IMR-90 (cell line): ENCODE measurements at regions not wholly inside any gene's neighbourhood (a gene's known extent, or its start where the extent isn't known, plus 50 kb on each side); places are given as distances from the start of the nearest gene placed in this dataset.

Experiments used
- ATAC-seq: fragments of 200-7000 bp; cut with Tn5 transposase; 2 replicates; pipeline ENCODE4 v1.9.1; 2020; ENCODE audit warnings: low read depth, mild to moderate bottlenecking, moderate library complexity
- BruUV-seq: library from RNA; stranded (reverse); fragments of 400-500 nt; replicated peaks from 2 replicates; lab custom pipeline; 2021; lab: Mats Ljungman, UMichigan
- CTCF ChIA-PET: fragments of 300-600 bp; formaldehyde crosslinking; extraction: SDS; loops from one replicate; lab custom pipeline; 2021; ENCODE audit warnings: antibody characterized with exemption; lab: Yijun Ruan, JAX
- POLR2A ChIA-PET: fragments of 300-600 bp; sonication (Branson Sonifier 250); formaldehyde crosslinking; loops from one replicate; lab custom pipeline; 2022; ENCODE audit warnings: antibody characterized with exemption; ENCODE audit not compliant: unreplicated experiment; lab: Charles Lee
- DNase-seq: peaks from one replicate; pipeline ENCODE4 v3.0.0; 2013
- H2AFZ ChIP-seq: replicated peaks from 2 replicates; pipeline ENCODE3; 2013; ENCODE audit warnings: low read length, mild to moderate bottlenecking; ENCODE audit not compliant: poor library complexity
- H2AK5ac ChIP-seq: 2 replicates; pipeline ENCODE4 v1.6.1; 2013; ENCODE audit warnings: low read depth, low read length, inconsistent platforms
- H2AK9ac ChIP-seq: replicated peaks from 2 replicates; pipeline ENCODE3; 2013; ENCODE audit warnings: mild to moderate bottlenecking, low read depth, low read length, moderate library complexity; ENCODE audit not compliant: poor library complexity
- H2BK120ac ChIP-seq: 2 replicates; pipeline ENCODE4 v1.6.1; 2013; ENCODE audit warnings: low read depth, low read length, inconsistent platforms
- H2BK15ac ChIP-seq: 3 replicates; pipeline ENCODE4 v1.6.1; 2013; ENCODE audit warnings: low read depth, low read length, inconsistent platforms
- H2BK20ac ChIP-seq: 2 replicates; pipeline ENCODE4 v1.6.1; 2013; ENCODE audit warnings: low read depth, mild to moderate bottlenecking, inconsistent platforms, low read length, moderate library complexity
- H2BK5ac ChIP-seq: 2 replicates; pipeline ENCODE4 v1.6.1; 2013; ENCODE audit warnings: mild to moderate bottlenecking, low read depth, low read length, inconsistent platforms; ENCODE audit not compliant: poor library complexity, severe bottlenecking
- H3K14ac ChIP-seq: replicated peaks from 2 replicates; pipeline ENCODE4 v1.6.1; 2013; ENCODE audit warnings: low read depth, low read length, inconsistent platforms
- H3K18ac ChIP-seq: 2 replicates; pipeline ENCODE4 v1.6.1; 2013; ENCODE audit warnings: low read depth, low read length, control low read depth
- H3K23ac ChIP-seq: 2 replicates; pipeline ENCODE4 v1.6.1; 2013; ENCODE audit warnings: low read depth, low read length, inconsistent platforms
- H3K27ac ChIP-seq: 2 replicates; pipeline ENCODE4 v1.5.1; 2013; ENCODE audit warnings: mild to moderate bottlenecking, control low read depth, low read length; ENCODE audit not compliant: insufficient read depth
- H3K27me3 ChIP-seq: 2 replicates; pipeline ENCODE4 v1.6.1; 2013; ENCODE audit warnings: low read length; ENCODE audit not compliant: control insufficient read depth, insufficient read depth
- H3K36me3 ChIP-seq: 2 replicates; pipeline ENCODE4 v1.6.1; 2013; ENCODE audit warnings: low read length, mixed read lengths; ENCODE audit not compliant: control insufficient read depth, insufficient read depth
- H3K4ac ChIP-seq: 2 replicates; pipeline ENCODE4 v1.6.1; 2013; ENCODE audit warnings: low read depth, low read length, inconsistent platforms
- H3K4me1 ChIP-seq: 2 replicates; pipeline ENCODE4 v1.6.1; 2013; ENCODE audit warnings: low read length, mixed read lengths; ENCODE audit not compliant: control insufficient read depth, insufficient read depth
- H3K4me2 ChIP-seq: 2 replicates; pipeline ENCODE4 v1.6.1; 2013; ENCODE audit warnings: low read depth, mild to moderate bottlenecking, control low read depth, low read length, moderate library complexity
- H3K4me3 ChIP-seq: 2 replicates; pipeline ENCODE4 v1.5.1; 2013; ENCODE audit warnings: low read depth, mild to moderate bottlenecking, control low read depth, low read length, moderate library complexity; ENCODE audit not compliant: insufficient read depth
- H3K56ac ChIP-seq: 2 replicates; pipeline ENCODE4 v1.6.1; 2013; ENCODE audit warnings: low read length, inconsistent platforms; ENCODE audit not compliant: insufficient read depth; ENCODE audit errors: extremely low read depth
- H3K79me1 ChIP-seq, 2 experiments: 2 replicates each; pipeline ENCODE4 v1.6.1; 2013; ENCODE audit warnings: low read length in 2 of 2, inconsistent platforms in 1 of 2, low read depth in 1 of 2
- H3K9ac ChIP-seq: 2 replicates; pipeline ENCODE4 v1.6.1; 2013; ENCODE audit warnings: low read depth, low read length, control low read depth
- H3K9me1 ChIP-seq: 2 replicates; pipeline ENCODE4 v1.6.1; 2013; ENCODE audit warnings: low read length, inconsistent platforms; ENCODE audit not compliant: insufficient read depth
- H3K9me3 ChIP-seq: 2 replicates; pipeline ENCODE4 v1.6.1; 2013; ENCODE audit warnings: low read length; ENCODE audit not compliant: control insufficient read depth, insufficient read depth
- H4K20me1 ChIP-seq: 2 replicates; pipeline ENCODE4 v1.6.1; 2013; ENCODE audit warnings: low read length, inconsistent platforms; ENCODE audit not compliant: insufficient read depth
- H4K5ac ChIP-seq: 2 replicates; pipeline ENCODE4 v1.6.1; 2013; ENCODE audit warnings: mild to moderate bottlenecking, low read depth, low read length, control low read depth
- H4K8ac ChIP-seq, 2 experiments: 2 replicates each; pipeline ENCODE4 v1.6.1; 2013; ENCODE audit warnings: low read depth in 2 of 2, low read length in 2 of 2, control low read depth in 1 of 2, inconsistent platforms in 1 of 2
- H4K91ac ChIP-seq: 2 replicates; pipeline ENCODE4 v1.6.1; 2013; ENCODE audit warnings: low read depth, low read length, inconsistent platforms; ENCODE audit not compliant: insufficient read depth
- MAZ ChIP-seq: IDR thresholded peaks from 2 replicates; pipeline ENCODE4 v1.6.1; 2012; ENCODE audit warnings: low read depth, mild to moderate bottlenecking, low read length, improper control_type of control experiment, moderate library complexity, borderline replicate concordance
- WGBS, 2 experiments: methylation state at CpG; one replicate each; pipeline versions ENCODE4 v1.1.5 to v1.1.7; 2013; ENCODE audit warnings: missing lambda C conversion rate in 2 of 2; ENCODE audit not compliant: insufficient read length in 1 of 2; ENCODE audit errors: extremely low coverage in 2 of 2; 5-methylcytosine and 5-hydroxymethylcytosine counted together
- dilution Hi-C: fragments of 300-500 bp; cut with HindIII; formaldehyde crosslinking; loops from one replicate; pipeline ENCODE4 v1.14.3; 2018; ENCODE audit warnings: low sequenced_read_pairs; ENCODE audit not compliant: unreplicated experiment
- in situ Hi-C: fragments of 300-500 bp; cut with MboI; formaldehyde crosslinking; loops from 3 replicates; pipeline ENCODE4 v1.14.3; 2019; ENCODE audit warnings: low sequenced_read_pairs, inconsistent platforms, mixed read lengths
- intact Hi-C: fragments of 100-400 bp; cut with micrococcal nuclease; formaldehyde crosslinking; loops from 2 replicates; pipeline ENCODE4 v1.10.0; 2022

- BruUV-seq: no TSS peak
- in situ Hi-C loops (no loop called here), intact Hi-C loops (no loop called here), dilution Hi-C loops (no loop called here)
- H3K9me1 ChIP-seq: no peaks in the 10 kb centered on the region; the same call in 1 of the 2 replicates
- H4K91ac ChIP-seq: no peak overlapping the region
- ChIA-PET POLR2A (no interaction called here), CTCF (no interaction called here)
- no peak overlapping the region for H3K4ac ChIP-seq
- H2BK5ac ChIP-seq: no peak overlapping the region
- no peak for TF ChIP-seq MAZ
- H2BK120ac ChIP-seq: no peak overlapping the region
- H3K79me1 ChIP-seq: no peaks in the 10 kb centered on the region
- ATAC-seq: no peak
- H3K56ac ChIP-seq: no peak overlapping the region
- H4K8ac ChIP-seq: no peak overlapping the region
- no peak overlapping the region for H2BK15ac ChIP-seq
- no peak overlapping the region for H3K23ac ChIP-seq
- H2AFZ ChIP-seq: no peak overlapping the region
- H2AK5ac ChIP-seq: no peak overlapping the region
- H3K4me1 ChIP-seq: peaks cover 3% of the 10 kb centered on the region
- DNase-seq: no peak
- no peak overlapping the region for H2AK9ac ChIP-seq
- H2BK20ac ChIP-seq: no peak overlapping the region
- H3K27ac ChIP-seq: no peak overlapping the region
- no peak overlapping the region for H3K18ac ChIP-seq
- H3K9me3 ChIP-seq: no peaks in the 10 kb centered on the region
- WGBS, 2 experiments: no CpG with 5 or more reads among the region's 4 CpGs
- H3K14ac ChIP-seq: no peak overlapping the region
- H3K4me2 ChIP-seq: no peak overlapping the region
- H3K27me3 ChIP-seq: no peaks in the 10 kb centered on the region
- no peaks in the 10 kb centered on the region for H4K20me1 ChIP-seq
- no peak overlapping the region for H3K9ac ChIP-seq
- no peaks in the 10 kb centered on the region for H3K36me3 ChIP-seq
- H4K5ac ChIP-seq: no peak overlapping the region
- no peak overlapping the region for H3K4me3 ChIP-seq
These were observed 94.7 kb upstream of the CDH6 start for GRCh38 chr5:31098811-31099210.
